Body of pancreas (tissue), 4 donors: ENCODE measurements at regions not wholly inside any gene's neighbourhood (a gene's known extent, or its start where the extent isn't known, plus 50 kb on each side); places are given as distances from the start of the nearest gene placed in this dataset.
"Not testable (repeated sequence)": the region's sequence is repeated elsewhere in the genome, so short reads cannot be mapped to it uniquely, and the experiment has no call there.

ENCODE experiments used
- POLR2A ChIP-seq, 3 donors: fragments of 450-650 bp; IDR thresholded peaks; one replicate each; pipeline ENCODE4 v1.6.1; 2016; ENCODE audit warnings: antibody characterized with exemption in 3 of 3, mild to moderate bottlenecking in 2 of 3
- TF ChIP-seq, protein P1 (sequence below), 7 experiments: fragments of 450-650 bp in 4 of 7; fragments of 200-600 bp in 3 of 7; sonication (generic) in 3 of 7; IDR thresholded peaks; one replicate each; pipeline ENCODE4 v1.5.1; 2016 to 2019; ENCODE audit warnings: antibody characterized with exemption in 7 of 7

DNA sequence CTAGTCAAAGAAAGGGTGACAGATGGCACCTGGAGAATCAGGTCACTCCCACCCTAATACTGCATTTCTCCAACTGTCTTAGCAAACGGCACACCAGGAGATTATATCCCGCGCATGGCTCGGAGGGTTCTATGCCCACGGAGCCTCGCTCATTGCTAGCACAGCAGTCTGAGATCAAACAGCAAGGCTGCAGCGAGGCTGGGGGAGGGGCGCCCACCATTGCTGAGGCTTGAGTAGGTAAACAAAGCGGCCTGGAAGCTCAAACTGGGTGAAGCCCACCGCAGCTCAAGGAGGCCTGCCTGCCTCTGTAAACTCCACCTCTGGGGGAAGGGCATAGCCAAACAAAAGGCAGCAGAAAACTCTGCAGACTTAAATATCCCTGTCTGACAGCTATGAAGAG is 268.1 kb upstream of the GRM3 start:
- TF ChIP-seq POLR2A (IDR thresholded peaks at IDR 0.05): not testable (repeated sequence)
- TF ChIP-seq, protein P1, sequence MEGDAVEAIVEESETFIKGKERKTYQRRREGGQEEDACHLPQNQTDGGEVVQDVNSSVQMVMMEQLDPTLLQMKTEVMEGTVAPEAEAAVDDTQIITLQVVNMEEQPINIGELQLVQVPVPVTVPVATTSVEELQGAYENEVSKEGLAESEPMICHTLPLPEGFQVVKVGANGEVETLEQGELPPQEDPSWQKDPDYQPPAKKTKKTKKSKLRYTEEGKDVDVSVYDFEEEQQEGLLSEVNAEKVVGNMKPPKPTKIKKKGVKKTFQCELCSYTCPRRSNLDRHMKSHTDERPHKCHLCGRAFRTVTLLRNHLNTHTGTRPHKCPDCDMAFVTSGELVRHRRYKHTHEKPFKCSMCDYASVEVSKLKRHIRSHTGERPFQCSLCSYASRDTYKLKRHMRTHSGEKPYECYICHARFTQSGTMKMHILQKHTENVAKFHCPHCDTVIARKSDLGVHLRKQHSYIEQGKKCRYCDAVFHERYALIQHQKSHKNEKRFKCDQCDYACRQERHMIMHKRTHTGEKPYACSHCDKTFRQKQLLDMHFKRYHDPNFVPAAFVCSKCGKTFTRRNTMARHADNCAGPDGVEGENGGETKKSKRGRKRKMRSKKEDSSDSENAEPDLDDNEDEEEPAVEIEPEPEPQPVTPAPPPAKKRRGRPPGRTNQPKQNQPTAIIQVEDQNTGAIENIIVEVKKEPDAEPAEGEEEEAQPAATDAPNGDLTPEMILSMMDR (IDR thresholded peaks at IDR 0.05): not testable (repeated sequence)
